ENCODE measurements at regions not wholly inside any gene's neighbourhood (a gene's known extent, or its start where the extent isn't known, plus 50 kb on each side); places are given as distances from the start of the nearest gene placed in this dataset.

GRCh38 chr16:86095906-86096485 is 197.0 kb downstream of the IRF8 start:
- no peak overlapping the region for H3K27ac ChIP-seq
- no peak overlapping the region for H3K4me3 ChIP-seq
- no peak for TF ChIP-seq TP53 (CRISPR knock-in tag; IDR thresholded peaks at IDR 0.05)
- TF ChIP-seq JUNB (IDR thresholded peaks at IDR 0.05), result no peak
- TF ChIP-seq ESRRA (IDR thresholded peaks at IDR 0.05; ENCODE audit: borderline replicate concordance, low read length), result no peak
- no peak for TF ChIP-seq EHF (CRISPR knock-in tag; IDR thresholded peaks at IDR 0.05)
- no peak for TF ChIP-seq EP300 (IDR thresholded peaks at IDR 0.05)
- no peak for TF ChIP-seq RAD21 (conservative IDR thresholded peaks at IDR 0.05 in 1 of 2, IDR thresholded peaks at IDR 0.05 in 1 of 2)
- TF ChIP-seq E2F6 (IDR thresholded peaks at IDR 0.05; ENCODE audit: borderline replicate concordance, low read depth), result no peak
- no peak for TF ChIP-seq ATOH8 (CRISPR knock-in tag; IDR thresholded peaks at IDR 0.05; ENCODE audit: low read depth)
- DNase-seq (ENCODE audit: low read depth in 1 of 2, low spot score in 1 of 2) (no peak), FAIRE-seq (no peak), ATAC-seq (no peak)
- no peaks in the 10 kb centered on the region for H3K4me1 ChIP-seq
- WGBS (ENCODE audit: missing lambda C conversion rate), result 12% methylated on average over 5 of the region's 6 CpGs
- H3K9me3 ChIP-seq, result no peaks in the 10 kb centered on the region; the same call in 2 of the 3 replicates
- POLR2A ChIA-PET, result no interaction called here
- CTCF ChIA-PET, result interaction anchor here (0.9 to 1.7 kb wide), 2 partner anchors 23 to 424 kb away, joined by 3 to 6 read pairs; no protein-coding TSS in a partner anchor
- no peak overlapping the region for H3K4me2 ChIP-seq

DNA sequence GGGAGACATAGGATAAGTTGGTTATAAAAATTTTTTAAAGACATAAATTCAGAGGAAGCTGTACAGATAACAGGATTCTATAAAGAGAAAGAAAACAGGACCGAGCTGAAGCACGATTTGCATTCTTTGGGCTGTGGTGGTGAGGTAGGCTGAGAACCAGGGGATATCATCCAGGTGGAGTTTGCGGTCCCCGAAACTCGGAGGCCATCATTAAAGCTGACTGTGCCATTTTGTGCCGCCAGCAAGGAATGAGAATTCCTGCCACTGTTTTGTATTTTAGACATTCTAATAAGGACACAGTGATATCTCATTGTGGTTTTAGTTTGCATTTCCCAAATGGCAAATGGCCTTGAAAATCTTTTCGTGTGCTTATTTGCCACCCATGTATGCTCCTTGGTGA is 197.9 kb downstream of the IRF8 start:
- Histone ChIP-seq H3K4me1 (no peaks in the 10 kb centered on the region), H3K27ac (no peak overlapping the region), H3K4me3 (no peak overlapping the region), H3K4me2 (no peak overlapping the region), H3K9me3 (no peaks in the 10 kb centered on the region; the same call in 2 of the 3 replicates)
- CTCF ChIA-PET, result interaction anchor here (0.9 kb wide), 1 partner anchor 423 kb away, joined by 3 read pairs; no protein-coding TSS in a partner anchor
- FAIRE-seq (no peak), DNase-seq (ENCODE audit: low read depth in 1 of 2, low spot score in 1 of 2) (no peak), ATAC-seq (no peak)
- WGBS (ENCODE audit: missing lambda C conversion rate), result 34% methylated on average over 7 of the region's 7 CpGs
- POLR2A ChIA-PET, result no interaction called here
- TF ChIP-seq ZNF302 (CRISPR knock-in tag; IDR thresholded peaks at IDR 0.05), result no peak
- peak; percentile 65 for TF ChIP-seq MAFK (IDR thresholded peaks at IDR 0.05; ENCODE audit: partially characterized antibody)

DNA sequence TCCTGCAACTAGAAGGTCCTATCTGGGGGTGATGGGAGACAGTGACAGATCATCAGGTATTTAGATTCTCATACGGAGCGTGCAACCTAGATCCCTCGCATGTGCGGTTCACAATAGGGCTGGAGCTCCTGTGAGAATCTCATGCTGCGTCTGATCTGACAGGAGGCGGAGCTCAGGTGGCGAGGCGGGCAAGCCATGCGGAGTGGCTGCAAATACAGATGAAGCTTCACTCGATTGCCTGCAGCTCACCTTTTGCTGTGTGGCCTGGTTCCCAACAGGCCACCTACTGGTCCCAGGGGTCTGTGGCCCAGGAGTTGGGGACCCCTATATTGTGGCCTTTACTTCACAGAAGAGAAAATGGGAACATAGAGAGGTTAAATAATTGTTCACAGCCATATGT is 200.4 kb downstream of the IRF8 start:
- TF ChIP-seq FOSL2 (IDR thresholded peaks at IDR 0.05) (no peak), FOSL2 (CRISPR knock-in tag; IDR thresholded peaks at IDR 0.05) (no peak), EHMT2 (IDR thresholded peaks at IDR 0.05; ENCODE audit: low read depth) (no peak), CBX2 (IDR thresholded peaks at IDR 0.05; ENCODE audit: borderline replicate concordance, low read depth) (no peak), TFCP2L1 (CRISPR knock-in tag; IDR thresholded peaks at IDR 0.05) (no peak), HES2 (IDR thresholded peaks at IDR 0.05) (no peak), RAD21 (conservative IDR thresholded peaks at IDR 0.05 in 1 of 2, IDR thresholded peaks at IDR 0.05 in 1 of 2) (no peak), POLR2A (IDR thresholded peaks at IDR 0.05; ENCODE audit: low read length) (no peak), KDM5A (IDR thresholded peaks at IDR 0.05) (no peak)
- DNase-seq (ENCODE audit: low read depth in 1 of 2, low spot score in 1 of 2) (no peak), ATAC-seq (no peak), FAIRE-seq (no peak)
- no peak overlapping the region for H3K4me2 ChIP-seq
- ChIA-PET POLR2A (no interaction called here), CTCF (interaction anchor here (1.5 to 3.4 kb wide), 2 partner anchors 26 to 418 kb away, joined by 4 to 11 read pairs; no protein-coding TSS in a partner anchor)
- no peaks in the 10 kb centered on the region for H3K4me1 ChIP-seq
- H3K4me3 ChIP-seq, result no peak overlapping the region
- no peak overlapping the region for H3K27ac ChIP-seq
- no peaks in the 10 kb centered on the region; the same call in 2 of the 3 replicates for H3K9me3 ChIP-seq
- 67% methylated on average over 10 of the region's 10 CpGs for WGBS (ENCODE audit: missing lambda C conversion rate)

Measured in A549 (cell line).